Adrenal gland (tissue), 9 donors: ENCODE measurements at regions not wholly inside any gene's neighbourhood (a gene's known extent, or its start where the extent isn't known, plus 50 kb on each side); places are given as distances from the start of the nearest gene placed in this dataset.

ENCODE experiments used
- DNase-seq, 7 donors: peaks; one replicate each; pipeline ENCODE4 v3.0.0-alpha.2; 2019 to 2020
- H3K27ac ChIP-seq, 5 donors: fragments of 200-600 bp; sonication (generic) in 4 of 5; 1 replicate in 3 of 5; 2 replicates in 2 of 5; pipeline versions ENCODE4 v1.5.1 to v1.8.0; 2016 to 2020; ENCODE audit warnings: mild to moderate bottlenecking in 1 of 5
- H3K27me3 ChIP-seq: fragments of 200-600 bp; 2 replicates; pipeline ENCODE4 v1.8.0; 2021
- H3K36me3 ChIP-seq, 2 donors: fragments of 200-600 bp; replicated peaks in 1 of 2; 1 replicate in 1 of 2; 2 replicates in 1 of 2; pipeline versions ENCODE4 v1.5.1 to v1.8.0; 2018 to 2022
- H3K4me1 ChIP-seq, 2 donors: fragments of 200-600 bp; replicated peaks in 1 of 2; 1 replicate in 1 of 2; 2 replicates in 1 of 2; pipeline versions ENCODE4 v1.5.1 to v1.8.0; 2018 to 2021
- H3K4me3 ChIP-seq, 4 donors: fragments of 200-600 bp; sonication (generic) in 3 of 4; one replicate each; pipeline ENCODE4 v1.5.1; 2016 to 2018
- H3K9me3 ChIP-seq, 3 donors: fragments of 200-600 bp; sonication (generic) in 1 of 3; replicated peaks in 1 of 3; 1 replicate in 2 of 3; 2 replicates in 1 of 3; pipeline versions ENCODE4 v1.5.1 to v1.8.0; 2016 to 2021
- POLR2A ChIP-seq, 2 donors: fragments of 450-650 bp; IDR thresholded peaks; one replicate each; pipeline ENCODE4 v1.6.1; 2017; ENCODE audit warnings: antibody characterized with exemption in 2 of 2, mild to moderate bottlenecking in 2 of 2, moderate library complexity in 1 of 2
- WGBS, 4 donors: extraction: QIAGEN DNeasy Blood & Tissue Kit in 2 of 4; methylation state at CpG; one replicate each; pipeline versions ENCODE4 v1.1.5 to v1.1.7; 2013 to 2017; 5-methylcytosine and 5-hydroxymethylcytosine counted together
- intact Hi-C, 2 donors: fragments of 100-400 bp; cut with DNase I; formaldehyde crosslinking; loops; one replicate each; pipeline versions ENCODE4 v1.14.1 to v1.15.0; 2022 to 2023
- TF ChIP-seq, protein P1 (sequence below), 6 experiments: fragments of 450-650 bp in 4 of 6; fragments of 200-600 bp in 2 of 6; sonication (generic) in 1 of 6; IDR thresholded peaks; 1 replicate in 5 of 6; 2 replicates in 1 of 6; pipeline versions ENCODE4 v1.5.1 to v1.8.0; 2016 to 2021; ENCODE audit warnings: antibody characterized with exemption in 6 of 6, mild to moderate bottlenecking in 2 of 6, moderate library complexity in 1 of 6
- donor health status: healthy with polysubstance abuse.
- donor health status: Bipolar disorder and iron deficiency.
- donor health status: DM: yes; HTN: yes; CAD: no.
- donor health status: DM: no; HTN: no; CAD: no.
- donor health status: DM: no; HTN: no; CAD: no.

DNA sequence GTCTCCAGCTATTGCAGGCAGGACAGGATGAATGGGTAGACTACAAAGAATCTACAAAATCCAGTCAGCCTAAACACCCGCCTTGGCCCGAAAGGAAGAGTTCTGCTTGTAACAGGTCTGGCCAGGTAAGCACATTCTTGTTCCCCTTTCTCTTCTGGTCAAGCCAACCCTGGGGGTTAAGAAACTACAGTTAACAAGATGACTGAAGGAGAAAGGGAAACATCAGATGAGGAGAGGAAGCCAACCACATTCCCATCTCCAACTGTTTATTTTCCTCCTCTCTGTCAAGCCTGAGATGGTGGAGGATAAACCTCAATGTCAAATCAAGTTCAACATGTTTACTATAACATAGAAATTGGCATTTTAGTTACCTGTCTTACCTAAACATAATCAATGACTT is 198.9 kb downstream of the IPMK start:
- intact Hi-C loops = loop anchor here in 1 of 2 donors (5.0 to 10.0 kb wide), 3 partner anchors 194 to 727 kb away; no protein-coding TSS in a partner anchor
- no peak for DNase-seq
- TF ChIP-seq, protein P1, sequence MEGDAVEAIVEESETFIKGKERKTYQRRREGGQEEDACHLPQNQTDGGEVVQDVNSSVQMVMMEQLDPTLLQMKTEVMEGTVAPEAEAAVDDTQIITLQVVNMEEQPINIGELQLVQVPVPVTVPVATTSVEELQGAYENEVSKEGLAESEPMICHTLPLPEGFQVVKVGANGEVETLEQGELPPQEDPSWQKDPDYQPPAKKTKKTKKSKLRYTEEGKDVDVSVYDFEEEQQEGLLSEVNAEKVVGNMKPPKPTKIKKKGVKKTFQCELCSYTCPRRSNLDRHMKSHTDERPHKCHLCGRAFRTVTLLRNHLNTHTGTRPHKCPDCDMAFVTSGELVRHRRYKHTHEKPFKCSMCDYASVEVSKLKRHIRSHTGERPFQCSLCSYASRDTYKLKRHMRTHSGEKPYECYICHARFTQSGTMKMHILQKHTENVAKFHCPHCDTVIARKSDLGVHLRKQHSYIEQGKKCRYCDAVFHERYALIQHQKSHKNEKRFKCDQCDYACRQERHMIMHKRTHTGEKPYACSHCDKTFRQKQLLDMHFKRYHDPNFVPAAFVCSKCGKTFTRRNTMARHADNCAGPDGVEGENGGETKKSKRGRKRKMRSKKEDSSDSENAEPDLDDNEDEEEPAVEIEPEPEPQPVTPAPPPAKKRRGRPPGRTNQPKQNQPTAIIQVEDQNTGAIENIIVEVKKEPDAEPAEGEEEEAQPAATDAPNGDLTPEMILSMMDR (IDR thresholded peaks at IDR 0.05) = no peak
- no peak for TF ChIP-seq POLR2A (IDR thresholded peaks at IDR 0.05)
- Histone ChIP-seq H3K9me3 (no peaks in the 10 kb centered on the region), H3K4me3 (no peak overlapping the region), H3K4me1 (no peaks in the 10 kb centered on the region), H3K27ac (no peak overlapping the region), H3K27me3 (no peaks in the 10 kb centered on the region), H3K36me3 (no peaks in the 10 kb centered on the region)
- WGBS, 4 donors = 75 to 94% (median 92%) methylated on average over 2 of the region's 2 CpGs

DNA sequence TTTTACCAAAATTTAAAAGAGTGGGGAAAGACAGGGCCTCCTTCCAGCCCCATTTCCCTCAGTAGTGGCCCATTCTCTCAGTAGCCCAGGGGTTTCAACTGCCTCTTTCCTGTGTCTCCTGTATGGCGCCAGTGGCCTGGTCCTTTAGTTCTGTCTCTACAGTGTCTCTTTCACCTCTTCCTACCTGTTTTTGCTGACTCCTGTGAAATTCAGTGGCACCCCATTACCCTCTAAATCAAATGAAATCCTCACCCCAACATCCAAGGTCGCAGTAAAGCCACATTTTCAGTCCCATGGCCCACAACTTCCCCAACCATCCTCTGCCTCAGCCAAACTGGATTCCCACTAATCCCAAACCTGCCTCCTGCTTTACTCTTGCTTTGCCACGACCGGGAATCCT is 200.7 kb downstream of the IPMK start:
- H3K27ac ChIP-seq = no peak overlapping the region
- intact Hi-C loops = loop anchor here in 1 of 2 donors (5.0 to 10.0 kb wide), 3 partner anchors 192 to 725 kb away; no protein-coding TSS in a partner anchor
- 67 to 79% (median 71%) methylated on average over 3 to 4 of the region's 4 CpGs for WGBS, 4 donors
- no peaks in the 10 kb centered on the region for H3K36me3 ChIP-seq
- H3K4me1 ChIP-seq = no peaks in the 10 kb centered on the region
- no peaks in the 10 kb centered on the region for H3K9me3 ChIP-seq
- DNase-seq = no peak
- TF ChIP-seq, protein P1 (IDR thresholded peaks at IDR 0.05) = no peak
- no peak for TF ChIP-seq POLR2A (IDR thresholded peaks at IDR 0.05)
- H3K27me3 ChIP-seq = no peaks in the 10 kb centered on the region
- no peak overlapping the region for H3K4me3 ChIP-seq

DNA sequence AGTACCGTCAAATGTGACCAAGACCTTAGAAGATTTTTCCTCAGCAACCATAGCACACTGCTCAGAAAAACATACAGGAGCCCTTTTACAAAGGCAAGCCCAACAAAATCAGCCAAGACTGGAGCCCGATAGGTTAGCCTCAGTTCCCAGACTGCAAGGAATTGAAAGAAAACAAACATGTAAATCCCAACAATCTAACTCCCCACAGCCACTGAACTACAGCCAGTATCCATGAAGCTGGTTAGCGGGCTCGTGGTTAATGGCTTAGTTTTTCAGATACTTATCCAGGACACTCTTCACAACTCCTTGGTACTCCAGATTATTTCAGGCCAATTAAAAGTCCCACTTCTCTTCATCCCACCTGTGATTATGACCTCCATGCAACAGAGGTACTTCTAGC is 201.6 kb downstream of the IPMK start:
- TF ChIP-seq, protein P1 (IDR thresholded peaks at IDR 0.05) = no peak
- TF ChIP-seq POLR2A (IDR thresholded peaks at IDR 0.05) = no peak
- DNase-seq = no peak
- Histone ChIP-seq H3K4me3 (no peak overlapping the region), H3K36me3 (no peaks in the 10 kb centered on the region), H3K4me1 (no peaks in the 10 kb centered on the region), H3K27me3 (no peaks in the 10 kb centered on the region), H3K27ac (no peak overlapping the region), H3K9me3 (no peaks in the 10 kb centered on the region)
- 51 to 72% (median 63%) methylated on average over 4 of the region's 4 CpGs for WGBS, 4 donors
- intact Hi-C loops = loop anchor here in 1 of 2 donors (5.0 to 10.0 kb wide), 3 partner anchors 191 to 724 kb away; no protein-coding TSS in a partner anchor

DNA sequence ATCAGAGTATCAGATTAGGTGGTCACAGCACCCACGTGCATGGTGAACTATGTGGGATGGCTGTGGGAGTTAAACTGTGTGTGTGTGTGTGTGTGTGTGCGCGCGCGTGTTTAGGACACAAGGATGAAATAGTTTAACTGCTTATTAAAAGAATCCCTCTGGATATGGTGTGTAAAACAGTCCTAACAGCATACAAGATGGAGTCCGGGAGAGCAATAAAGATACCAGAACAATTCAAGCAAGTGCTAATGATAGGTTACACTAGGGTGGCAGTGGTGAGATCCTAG is 202.2 kb downstream of the IPMK start:
- Histone ChIP-seq H3K27me3 (no peaks in the 10 kb centered on the region), H3K27ac (no peak overlapping the region), H3K9me3 (no peaks in the 10 kb centered on the region), H3K4me1 (no peaks in the 10 kb centered on the region), H3K4me3 (no peak overlapping the region), H3K36me3 (no peaks in the 10 kb centered on the region)
- WGBS, 4 donors = 37 to 62% (median 41%) methylated on average over 6 of the region's 6 CpGs
- TF ChIP-seq POLR2A (IDR thresholded peaks at IDR 0.05) = no peak
- TF ChIP-seq, protein P1 (IDR thresholded peaks at IDR 0.05) = no peak
- no peak for DNase-seq
- intact Hi-C loops = loop anchor here in 1 of 2 donors (5.0 to 10.0 kb wide), 3 partner anchors 191 to 723 kb away; no protein-coding TSS in a partner anchor
